ENCODE measurements at regions not wholly inside any gene's neighbourhood (a gene's known extent, or its start where the extent isn't known, plus 50 kb on each side); places are given as distances from the start of the nearest gene placed in this dataset.
"Not testable (repeated sequence)": the region's sequence is repeated elsewhere in the genome, so short reads cannot be mapped to it uniquely, and the experiment has no call there.

GRCh38 chr17:20687584-20687983, 108.1 kb downstream of the CDRT15L2 start:
- H3K4me3 Mint-ChIP-seq; ATAC-seq; H3K27me3 Mint-ChIP-seq (ENCODE audit: low read depth); POLR2A ChIA-PET; H3K9me3 Mint-ChIP-seq; H3K27ac Mint-ChIP-seq; CTCF ChIA-PET; H3K36me3 Mint-ChIP-seq; DNase-seq (ENCODE audit: low spot score); H3K4me1 Mint-ChIP-seq: not testable (repeated sequence)

GRCh38 chr17:20689170-20689749, 109.7 kb downstream of the CDRT15L2 start:
- H3K4me3 Mint-ChIP-seq, CTCF ChIA-PET: not testable (repeated sequence)

GRCh38 chr17:20692706-20693105, 113.2 kb downstream of the CDRT15L2 start:
- H3K4me1 Mint-ChIP-seq; H3K27me3 Mint-ChIP-seq (ENCODE audit: low read depth); H3K9me3 Mint-ChIP-seq; H3K36me3 Mint-ChIP-seq; DNase-seq (ENCODE audit: low spot score); ATAC-seq; H3K4me3 Mint-ChIP-seq; CTCF ChIA-PET; POLR2A ChIA-PET; H3K27ac Mint-ChIP-seq: not testable (repeated sequence)

More at GRCh38 chr17:20689170-20689749, 109.7 kb downstream of the CDRT15L2 start:
- POLR2A ChIA-PET; H3K4me1 Mint-ChIP-seq; H3K27me3 Mint-ChIP-seq (ENCODE audit: low read depth); H3K36me3 Mint-ChIP-seq; H3K27ac Mint-ChIP-seq; H3K9me3 Mint-ChIP-seq; ATAC-seq; DNase-seq (ENCODE audit: low spot score): not testable (repeated sequence)

GRCh38 chr17:20695871-20696270, 116.3 kb downstream of the CDRT15L2 start:
- DNase-seq (ENCODE audit: low spot score); ATAC-seq; POLR2A ChIA-PET; H3K4me3 Mint-ChIP-seq; H3K27me3 Mint-ChIP-seq (ENCODE audit: low read depth); H3K36me3 Mint-ChIP-seq; H3K27ac Mint-ChIP-seq; H3K4me1 Mint-ChIP-seq; H3K9me3 Mint-ChIP-seq; CTCF ChIA-PET: not testable (repeated sequence)

GRCh38 chr17:20698463-20699206, 119.1 kb downstream of the CDRT15L2 start:
- POLR2A ChIA-PET; DNase-seq (ENCODE audit: low spot score); H3K9me3 Mint-ChIP-seq; H3K4me3 Mint-ChIP-seq; ATAC-seq; H3K36me3 Mint-ChIP-seq; H3K27me3 Mint-ChIP-seq (ENCODE audit: low read depth); H3K27ac Mint-ChIP-seq; H3K4me1 Mint-ChIP-seq; CTCF ChIA-PET: not testable (repeated sequence)

- CTCF ChIA-PET, POLR2A ChIA-PET, ATAC-seq: not testable (repeated sequence)
Measured at GRCh38 chr17:20700528-20700927, 121.0 kb downstream of the CDRT15L2 start.

GRCh38 chr17:20701366-20701765, 121.8 kb downstream of the CDRT15L2 start:
- H3K27me3 Mint-ChIP-seq (ENCODE audit: low read depth); POLR2A ChIA-PET; H3K9me3 Mint-ChIP-seq; H3K4me3 Mint-ChIP-seq; DNase-seq (ENCODE audit: low spot score); H3K36me3 Mint-ChIP-seq; ATAC-seq; H3K27ac Mint-ChIP-seq; H3K4me1 Mint-ChIP-seq; CTCF ChIA-PET: not testable (repeated sequence)

More at GRCh38 chr17:20700528-20700927, 121.0 kb downstream of the CDRT15L2 start:
- H3K4me1 Mint-ChIP-seq; DNase-seq (ENCODE audit: low spot score); H3K4me3 Mint-ChIP-seq; H3K36me3 Mint-ChIP-seq; H3K9me3 Mint-ChIP-seq; H3K27me3 Mint-ChIP-seq (ENCODE audit: low read depth); H3K27ac Mint-ChIP-seq: not testable (repeated sequence)

- ChIA-PET CTCF (no interaction called here), POLR2A (no interaction called here)
- Mint-ChIP-seq H3K4me3 (no peak overlapping the region), H3K9me3 (peaks cover 9% of the 10 kb centered on the region), H3K36me3 (peaks cover 3% of the 10 kb centered on the region; the same call in 1 of the 2 replicates), H3K27me3 (ENCODE audit: low read depth) (no peaks in the 10 kb centered on the region; the same call in 1 of the 2 replicates), H3K4me1 (no peaks in the 10 kb centered on the region), H3K27ac (no peak overlapping the region)
- no peak for DNase-seq (ENCODE audit: low spot score)
- no peak for ATAC-seq
- TF ChIP-seq AR (CRISPR knock-in tag; IDR thresholded peaks at IDR 0.05) (no peak), RELA (CRISPR knock-in tag; IDR thresholded peaks at IDR 0.05; ENCODE audit: borderline replicate concordance) (no peak), CREM (CRISPR knock-in tag; IDR thresholded peaks at IDR 0.05) (no peak), ELF4 (CRISPR knock-in tag; IDR thresholded peaks at IDR 0.05; ENCODE audit: low read depth) (no peak), ATF3 (CRISPR knock-in tag; conservative IDR thresholded peaks at IDR 0.05) (no peak), EMX1 (CRISPR knock-in tag; IDR thresholded peaks at IDR 0.05) (no peak), ZNF416 (CRISPR knock-in tag; IDR thresholded peaks at IDR 0.05) (no peak), ZNF232 (CRISPR knock-in tag; IDR thresholded peaks at IDR 0.05) (no peak), CTCF (IDR thresholded peaks at IDR 0.05) (no peak), ATF1 (CRISPR knock-in tag; IDR thresholded peaks at IDR 0.05) (no peak), NFYB (CRISPR knock-in tag; conservative IDR thresholded peaks at IDR 0.05; ENCODE audit: low read depth) (no peak)
Measured at GRCh38 chr17:20702692-20703091, 123.2 kb downstream of the CDRT15L2 start.
